GM03348 (cell line): ENCODE measurements at regions not wholly inside any gene's neighbourhood (a gene's known extent, or its start where the extent isn't known, plus 50 kb on each side); places are given as distances from the start of the nearest gene placed in this dataset.
"Not testable (repeated sequence)": the region's sequence is repeated elsewhere in the genome, so short reads cannot be mapped to it uniquely, and the experiment has no call there.

Source experiments
- DNase-seq: peaks from one replicate; pipeline ENCODE4 v3.0.0; 2012; ENCODE audit warnings: low spot score

DNA sequence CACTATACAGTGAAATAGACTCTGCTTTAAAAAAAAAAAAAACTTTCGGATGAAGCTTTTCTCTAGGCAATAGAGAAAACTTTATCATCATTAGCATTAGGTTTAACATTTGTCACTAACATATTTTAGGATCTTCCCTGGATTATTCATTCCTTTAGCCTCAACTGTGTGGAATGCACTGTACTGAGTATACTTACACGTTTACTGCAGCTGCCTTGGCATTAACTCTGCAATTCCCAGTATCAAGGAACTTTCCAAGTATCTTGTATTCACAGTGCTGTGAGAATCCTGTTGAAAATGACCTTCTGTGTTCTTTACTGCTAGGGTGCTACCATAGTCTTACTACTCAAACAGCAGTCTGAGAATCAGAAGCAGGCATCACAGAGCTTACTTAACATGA, 328.2 kb upstream of the COL3A1 start:
- DNase-seq, result peak; percentile 47

DNA sequence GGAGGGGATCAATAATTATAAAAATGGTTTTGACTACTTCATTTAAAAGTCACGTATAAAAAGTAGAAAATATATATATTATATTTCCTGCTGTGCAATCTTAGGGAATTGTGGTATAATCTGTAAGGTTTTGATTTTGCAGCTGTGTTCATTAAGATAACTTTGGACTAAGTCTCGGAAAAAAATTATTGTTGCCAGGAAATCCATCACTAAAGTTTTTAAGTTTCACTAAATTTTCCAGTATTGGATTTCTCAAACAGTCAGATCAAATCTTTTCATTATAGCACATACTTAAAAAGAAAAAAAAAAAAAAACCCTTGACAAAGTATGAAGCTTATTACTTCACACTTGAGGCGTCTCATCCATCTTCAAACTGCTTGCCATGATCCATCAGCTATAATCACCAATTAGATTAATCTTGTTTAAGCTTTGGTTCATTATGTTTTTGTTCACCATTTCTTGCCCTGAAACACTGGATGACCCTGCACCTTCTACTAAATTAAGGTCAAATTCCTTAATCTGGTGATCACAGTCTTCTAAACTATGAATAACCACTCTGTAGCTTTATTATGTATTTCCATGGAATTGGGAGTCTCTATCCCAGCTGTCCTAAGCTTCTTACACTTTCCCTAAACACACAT, 326.6 kb upstream of the COL3A1 start:
- DNase-seq, result no peak

DNA sequence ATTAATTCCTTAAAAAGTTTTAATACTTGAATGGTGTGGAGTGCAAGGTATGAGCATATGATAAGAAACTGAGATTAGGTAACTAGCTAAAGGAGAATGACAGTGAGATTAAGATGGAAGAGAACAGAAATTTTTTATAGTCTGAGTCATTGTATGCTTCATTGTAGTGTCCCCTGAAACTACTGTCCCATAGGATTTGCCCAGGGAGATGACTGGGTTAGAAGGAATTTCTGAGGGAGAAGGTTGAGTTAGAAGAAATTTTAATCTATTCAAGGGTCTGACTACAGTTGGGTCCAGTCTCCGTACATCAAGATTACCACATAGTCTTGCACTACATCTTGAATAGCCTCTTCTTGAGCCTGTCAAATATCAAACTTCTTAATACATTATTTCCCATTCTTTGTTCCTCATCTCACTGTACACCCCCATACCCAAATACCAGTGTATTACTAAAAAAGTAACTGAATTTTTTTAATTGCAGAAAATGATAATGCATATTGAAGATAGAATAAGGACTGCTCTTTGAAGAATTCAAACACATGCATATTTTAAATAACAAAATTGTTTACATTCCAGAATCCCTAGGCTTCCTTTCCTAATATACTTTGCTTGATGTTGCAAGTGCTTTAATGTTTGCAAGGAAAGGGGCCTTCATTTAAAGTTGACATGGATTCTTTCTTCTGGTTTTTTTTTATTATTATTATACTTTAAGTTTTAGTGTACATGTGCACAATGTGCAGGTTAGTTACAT, 314.3 kb upstream of the COL3A1 start:
- peak; percentile 49 for DNase-seq

DNA sequence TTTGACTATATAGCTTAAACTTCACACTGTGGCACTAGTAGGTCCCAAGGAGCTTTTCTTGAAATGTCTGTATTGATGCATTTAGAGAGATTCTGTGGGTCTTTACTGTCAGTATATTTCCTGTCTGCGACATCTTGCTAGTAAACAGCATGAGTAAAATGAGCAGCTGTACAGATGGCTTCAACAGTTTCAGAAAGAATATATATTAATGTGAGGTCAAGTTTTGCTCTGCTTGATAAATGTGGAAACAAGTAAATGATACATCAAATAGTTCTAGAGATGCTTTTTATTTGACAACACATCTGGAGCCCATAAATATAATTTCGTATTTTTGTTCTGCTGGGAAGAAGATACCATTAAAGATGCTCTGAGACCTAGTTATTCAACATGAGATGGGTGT, 310.9 kb upstream of the COL3A1 start:
- no peak for DNase-seq

DNA sequence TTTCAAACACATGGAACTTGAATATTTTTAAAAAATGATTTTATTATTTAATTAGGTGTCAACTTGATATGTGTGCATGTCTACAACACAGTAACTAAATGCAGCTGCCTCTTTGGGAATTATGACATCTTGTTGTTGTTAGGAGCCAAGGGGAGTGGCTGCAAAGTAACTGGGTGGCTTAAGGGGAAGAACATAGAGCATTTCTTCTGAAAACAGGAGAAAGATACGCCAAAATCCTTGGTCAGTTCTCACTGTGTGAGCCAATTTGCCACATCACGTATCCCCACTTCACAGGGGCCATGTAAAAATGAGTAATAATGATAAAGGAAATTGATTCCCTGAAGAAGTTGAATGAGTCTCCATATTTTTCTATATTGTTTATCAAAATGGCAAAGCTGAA, 309.8 kb upstream of the COL3A1 start:
- peak; percentile 11 for DNase-seq

DNA sequence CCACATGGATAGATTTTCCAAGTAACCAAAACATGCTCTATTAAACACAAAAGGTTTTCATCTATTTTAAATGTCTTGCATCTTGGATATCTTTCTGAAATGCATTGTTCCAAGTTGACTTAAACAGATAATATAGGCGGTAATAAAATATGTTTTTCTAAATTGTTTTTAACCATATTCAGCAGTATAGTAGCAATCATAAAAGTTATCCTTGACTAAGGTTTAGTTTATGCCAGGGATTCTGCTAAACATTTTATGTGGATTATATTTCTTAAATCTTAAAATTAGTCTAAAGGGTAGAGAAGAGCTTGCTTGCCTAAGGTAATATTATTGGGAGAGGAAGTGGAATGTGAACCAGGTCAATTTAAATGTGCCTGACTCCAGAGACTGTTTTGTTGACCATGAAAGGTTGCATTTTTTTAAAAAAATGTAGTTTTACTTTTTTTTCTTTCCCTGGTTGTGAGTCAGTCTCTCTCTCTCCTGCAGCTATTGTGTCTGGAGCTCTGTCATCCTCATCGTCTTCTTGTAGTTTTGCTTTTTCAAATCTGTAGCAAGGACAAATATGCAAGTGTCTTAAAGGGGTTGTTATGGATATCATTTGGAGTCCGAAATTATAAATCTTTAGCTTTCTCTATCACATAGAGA, 309.1 kb upstream of the COL3A1 start:
- peak; percentile 32 for DNase-seq

DNA sequence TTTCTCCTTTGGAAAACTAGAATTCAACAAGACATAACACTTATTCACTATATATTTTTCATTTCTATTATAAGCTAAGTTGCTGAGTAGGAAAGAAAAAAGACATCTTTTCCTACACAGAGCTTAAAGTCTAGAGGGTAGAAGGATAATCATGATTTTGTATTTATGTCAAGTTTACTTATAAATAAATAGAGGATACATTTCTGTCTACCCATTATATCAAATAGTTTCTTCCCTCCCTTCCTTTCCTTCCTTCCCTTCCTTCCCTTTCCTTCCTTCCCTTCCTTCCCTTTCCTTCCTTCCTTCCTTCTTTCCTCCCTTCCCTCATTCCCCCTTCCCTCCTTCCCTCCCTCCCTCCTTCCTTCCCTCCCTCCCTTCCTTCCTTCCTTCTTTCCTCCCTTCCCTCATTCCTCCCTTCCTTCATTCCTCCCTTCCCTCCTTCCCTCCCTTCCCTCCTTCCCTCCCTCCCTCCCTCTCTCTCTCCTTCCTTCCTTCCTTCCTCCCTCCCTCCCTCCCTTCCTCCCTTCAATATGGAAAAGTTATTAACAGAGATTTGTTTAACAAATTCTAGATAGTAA, 308.4 kb upstream of the COL3A1 start:
- DNase-seq, result no peak

DNA sequence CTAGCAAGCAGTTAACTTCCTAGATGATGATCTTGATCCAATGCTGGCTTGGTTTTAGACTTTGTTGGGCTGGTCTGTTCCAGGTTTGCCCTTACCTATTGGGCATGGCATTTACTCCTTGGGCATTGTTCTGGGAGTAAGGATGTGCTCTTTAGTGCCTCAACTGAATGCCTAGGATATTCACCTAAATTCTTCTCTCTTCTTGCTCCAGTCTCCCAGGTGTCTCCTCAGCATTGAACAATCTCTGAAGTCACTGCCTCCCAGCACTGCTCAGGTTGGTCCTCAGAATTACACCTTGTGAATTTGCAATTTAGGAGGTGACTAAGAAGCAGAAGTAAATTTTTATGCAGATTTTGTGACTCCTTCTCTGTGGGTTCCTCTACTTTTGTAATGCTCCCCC, 307.7 kb upstream of the COL3A1 start:
- DNase-seq, result no peak

DNA sequence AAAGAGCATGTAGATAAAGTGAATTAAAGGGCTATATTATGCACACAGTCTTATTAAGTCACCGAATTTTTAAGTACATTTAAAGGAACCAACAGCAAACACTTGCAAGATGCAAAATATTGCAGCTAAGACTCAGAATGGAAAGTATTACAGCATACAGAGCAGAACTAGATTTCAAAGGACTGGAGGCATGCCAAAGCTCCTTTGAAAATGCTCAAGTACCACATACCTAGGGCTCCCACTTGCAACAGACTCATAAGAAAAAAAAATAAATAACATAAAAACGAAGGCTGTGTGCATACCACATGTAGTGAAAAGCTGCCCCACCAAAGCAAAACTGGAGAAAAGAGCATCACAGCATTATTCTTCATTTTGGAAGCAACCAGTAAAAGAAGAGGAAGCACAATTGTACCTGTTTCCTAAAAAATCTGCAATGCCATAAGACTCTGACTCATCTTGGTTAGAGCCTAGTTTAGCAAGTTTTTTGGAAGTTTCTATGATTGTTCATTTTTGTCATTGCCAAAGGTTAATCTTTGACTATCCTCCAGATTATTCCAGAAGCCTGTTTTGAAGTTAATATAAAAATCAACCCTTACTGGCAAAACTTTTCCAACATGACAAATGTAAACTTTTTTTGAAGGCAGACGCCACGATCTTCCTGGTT, 306.0 kb upstream of the COL3A1 start:
- peak; percentile 24 for DNase-seq

DNA sequence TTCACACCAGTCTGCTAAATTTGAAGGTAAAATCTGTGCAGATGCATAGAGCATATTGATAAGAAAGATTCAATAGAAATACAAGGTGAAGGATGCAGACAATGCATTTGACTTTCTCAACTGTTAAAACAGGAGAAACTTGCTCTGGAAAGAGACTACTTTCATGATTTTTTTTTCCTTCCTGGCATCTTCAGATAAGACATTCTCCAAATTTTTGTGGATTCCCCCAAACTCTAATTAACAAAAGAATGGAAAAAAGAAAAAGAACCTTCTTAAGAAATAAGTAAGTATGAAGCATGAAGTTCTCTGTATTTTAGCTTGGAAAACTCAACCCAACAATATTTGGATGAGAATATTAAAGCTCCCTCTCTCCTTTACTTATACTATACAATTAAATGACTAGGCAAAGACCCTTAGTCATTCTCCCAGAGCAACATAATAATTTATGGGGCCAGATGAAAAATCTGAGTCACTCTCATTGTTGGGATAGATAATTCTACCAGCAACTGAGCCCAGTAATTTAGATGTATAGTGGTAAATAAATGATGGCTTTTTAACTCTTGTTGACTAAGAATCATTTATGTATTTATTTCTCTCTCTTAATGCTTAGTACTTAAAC, 298.7 kb upstream of the COL3A1 start:
- DNase-seq, result no peak

DNA sequence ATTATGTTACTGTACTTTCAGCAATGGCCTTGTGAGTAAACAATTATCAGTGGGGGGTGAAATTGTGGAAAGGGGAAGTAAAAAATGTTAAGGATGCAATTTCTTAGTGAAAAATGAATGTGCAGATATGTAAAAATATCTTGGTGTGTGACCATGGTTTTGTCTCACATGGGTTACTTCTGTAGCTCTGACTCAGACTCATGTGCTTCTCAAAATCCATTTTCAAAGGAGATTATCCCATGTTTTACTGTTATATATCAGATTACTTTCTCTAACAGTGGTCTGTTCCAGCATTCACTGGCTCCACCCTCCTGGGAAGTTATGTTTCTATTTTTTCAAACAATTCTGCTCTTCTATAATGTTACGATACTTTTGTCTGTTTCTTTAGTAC, 298.2 kb upstream of the COL3A1 start:
- DNase-seq, result no peak

DNA sequence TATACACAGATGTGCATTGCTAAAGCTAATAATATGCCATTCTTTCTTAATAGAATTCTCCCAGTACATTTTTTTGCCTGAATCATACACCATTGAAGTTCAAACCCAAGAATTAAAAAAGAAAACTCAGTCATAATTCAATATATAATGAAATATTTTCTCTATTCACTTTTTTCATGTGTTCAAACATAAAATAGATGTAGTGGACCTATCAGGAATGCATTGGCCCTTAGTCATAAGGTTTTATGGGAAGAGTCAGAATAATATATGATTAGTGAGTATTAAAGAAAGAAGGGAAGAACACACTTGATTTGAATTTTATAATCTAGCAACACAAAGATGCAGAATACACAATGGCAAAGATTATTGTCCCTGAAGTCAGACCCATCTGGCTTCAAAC, 297.0 kb upstream of the COL3A1 start:
- no peak for DNase-seq

DNA sequence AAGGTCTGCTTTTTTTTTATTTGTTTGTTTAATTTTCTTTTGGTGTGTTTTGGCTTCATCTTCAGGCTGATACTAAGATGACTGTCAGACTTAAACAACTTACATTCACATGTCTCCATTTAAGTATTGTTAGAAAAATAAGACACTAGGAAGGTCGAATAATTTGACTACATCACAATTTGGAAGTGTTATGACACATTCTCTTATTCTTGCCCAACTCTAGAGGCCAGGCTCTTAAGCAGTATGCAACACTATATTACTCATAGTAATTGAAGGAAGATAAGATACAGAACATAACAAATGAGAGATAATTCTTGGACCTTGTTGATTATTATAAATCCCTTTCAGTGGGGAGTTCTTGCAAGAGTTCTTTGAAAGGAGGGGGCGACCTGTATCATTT, 295.3 kb upstream of the COL3A1 start:
- DNase-seq, result peak; percentile 44

DNA sequence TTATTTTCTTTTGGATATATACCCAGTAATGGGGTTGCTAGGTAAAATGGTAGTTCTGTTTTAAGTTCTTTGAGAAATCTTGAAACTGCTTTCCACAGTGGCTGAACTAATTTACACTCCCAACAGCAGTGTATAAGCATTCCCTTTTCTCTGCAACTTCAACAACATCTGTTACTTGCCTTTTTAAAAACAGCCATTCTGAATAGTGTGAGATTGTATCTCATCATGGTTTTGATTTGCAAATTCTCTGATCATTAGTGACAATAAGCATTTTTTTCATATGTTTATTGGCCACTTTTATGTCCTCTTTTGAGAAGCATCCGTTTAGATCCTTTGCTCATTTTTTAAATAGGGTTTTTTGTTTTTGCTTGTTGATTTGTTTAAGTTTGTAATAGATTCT, 291.3 kb upstream of the COL3A1 start:
- no peak for DNase-seq

DNA sequence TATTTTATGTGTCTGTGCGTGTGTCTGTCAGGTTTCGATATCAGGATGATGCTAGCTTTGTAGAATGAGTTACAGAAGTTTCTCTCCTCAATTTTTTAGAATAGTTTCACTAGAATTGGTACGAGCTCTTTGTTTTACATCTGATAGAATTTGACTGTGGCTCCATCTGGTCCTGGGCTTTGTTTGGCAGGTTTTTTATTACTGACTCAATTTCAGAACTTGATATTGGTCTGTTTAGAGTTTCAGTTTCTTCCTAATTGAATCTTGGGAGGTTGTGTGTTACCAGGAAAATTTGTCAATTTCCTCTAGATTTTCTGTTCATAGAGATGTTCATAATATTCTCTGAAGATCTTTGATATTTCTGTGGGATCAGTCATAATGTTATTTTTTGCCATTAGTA, 289.4 kb upstream of the COL3A1 start:
- no peak for DNase-seq

DNA sequence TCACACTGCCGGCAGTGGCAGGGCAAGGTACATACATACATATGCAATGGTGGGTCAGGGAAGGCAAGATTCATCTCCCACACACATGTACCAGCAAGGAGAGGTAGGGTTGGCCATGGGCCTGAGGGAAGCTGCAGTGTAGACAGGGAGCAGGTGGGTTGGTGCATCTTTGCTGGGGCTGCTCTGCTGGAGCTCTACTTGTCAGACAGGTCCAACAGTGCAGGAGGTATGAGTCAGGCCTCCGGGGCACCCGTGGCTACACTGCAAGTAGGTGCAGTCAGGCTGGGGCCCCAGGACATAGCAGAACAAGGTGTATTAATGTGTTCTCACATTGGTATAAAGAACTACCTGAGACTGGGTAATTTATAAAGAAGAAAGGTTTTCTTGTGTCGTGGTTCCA, 281.1 kb upstream of the COL3A1 start:
- no peak for DNase-seq

DNA sequence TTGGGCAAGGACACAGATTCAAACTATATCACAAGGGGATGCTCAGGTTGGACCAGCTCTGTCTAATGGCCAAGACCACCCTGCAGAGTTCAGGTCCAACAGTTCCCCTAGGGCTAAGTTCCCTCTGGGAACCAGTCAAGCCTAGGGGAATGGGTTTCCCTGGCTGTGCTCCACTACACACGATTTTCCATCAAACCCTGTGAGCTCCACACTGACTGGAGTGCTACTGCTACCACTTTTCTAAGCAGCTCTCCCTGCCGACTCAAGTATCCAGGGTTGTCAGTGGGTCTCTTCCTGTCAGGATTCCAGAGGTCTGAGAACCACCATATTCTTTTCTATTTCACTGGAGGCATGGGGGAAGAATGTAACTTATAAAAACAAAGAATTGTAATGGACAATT, 280.4 kb upstream of the COL3A1 start:
- no peak for DNase-seq

DNA sequence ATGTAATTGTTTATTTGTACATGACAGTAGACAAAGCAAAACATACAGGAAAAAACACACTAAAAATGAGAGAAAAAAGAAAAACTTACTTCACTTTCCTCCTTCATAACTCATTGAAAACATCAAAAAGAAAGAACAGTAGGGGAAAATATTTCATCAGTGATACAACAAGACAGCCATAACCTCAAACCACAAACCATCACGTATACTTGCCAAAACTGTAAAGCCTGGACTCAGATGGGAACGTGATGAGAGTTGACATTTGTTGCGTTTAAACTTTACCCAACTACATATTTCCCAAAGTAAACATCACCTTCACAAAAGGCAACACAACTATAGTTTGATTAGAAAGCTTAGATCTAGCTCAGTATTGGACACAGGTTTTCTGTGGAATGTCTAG, 278.2 kb upstream of the COL3A1 start:
- DNase-seq, result peak; percentile 50

DNA sequence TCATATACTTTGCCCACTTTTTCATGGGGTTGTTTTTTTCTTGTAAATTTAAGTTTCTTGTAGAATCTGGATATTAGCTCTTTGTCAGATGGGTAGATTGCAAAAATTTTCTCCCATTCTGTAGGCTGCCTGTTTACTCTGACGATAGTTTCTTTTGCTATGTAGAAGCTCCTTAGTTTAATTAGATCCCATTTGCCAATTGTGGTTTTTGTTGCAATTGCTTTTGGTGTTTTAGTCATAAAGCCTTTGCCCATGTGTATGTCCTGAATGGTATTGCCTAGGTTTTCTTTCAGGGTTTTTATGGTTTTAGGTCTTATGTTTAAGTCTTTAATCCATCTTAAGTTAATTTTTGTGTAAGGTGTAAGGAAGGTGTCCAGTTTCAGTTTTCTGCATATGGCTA, 276.0 kb upstream of the COL3A1 start:
- not testable (repeated sequence) for DNase-seq

DNA sequence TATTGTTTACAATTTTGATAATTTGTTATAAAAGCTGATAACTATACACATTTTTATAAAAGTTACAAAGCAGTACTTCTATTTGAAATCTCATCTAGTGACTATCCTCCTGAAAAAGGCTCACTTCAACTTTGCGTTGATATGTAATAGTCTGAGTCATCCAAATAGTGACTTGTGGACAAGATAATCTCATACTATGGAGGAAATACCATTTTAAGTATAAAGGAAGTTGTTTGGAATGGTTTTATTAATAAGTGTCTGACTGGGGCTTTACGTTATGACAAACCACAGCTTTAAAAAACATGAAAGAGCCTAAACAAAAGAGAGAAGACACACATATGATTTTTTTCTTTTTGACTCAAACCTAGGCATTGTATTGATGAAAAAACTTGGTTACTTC, 272.3 kb upstream of the COL3A1 start:
- no peak for DNase-seq

DNA sequence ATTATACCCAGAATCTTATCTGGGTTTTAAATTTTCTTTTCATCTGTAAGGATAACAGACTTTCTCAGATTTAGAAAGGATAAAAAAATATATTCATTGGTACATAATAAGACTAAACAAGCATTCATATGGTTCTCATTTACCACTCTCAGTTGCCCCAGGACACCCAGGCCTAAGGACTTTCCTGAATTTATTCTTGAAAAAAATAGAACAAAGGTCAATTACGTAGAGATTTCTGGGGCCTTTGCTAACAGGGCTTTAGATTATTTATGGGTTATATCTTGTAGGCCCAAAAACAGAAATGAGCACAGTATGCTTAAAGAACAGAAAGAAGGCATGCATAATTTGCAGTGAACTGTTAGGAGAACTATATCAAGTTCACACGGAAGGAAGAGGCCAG, 269.0 kb upstream of the COL3A1 start:
- DNase-seq, result no peak

DNA sequence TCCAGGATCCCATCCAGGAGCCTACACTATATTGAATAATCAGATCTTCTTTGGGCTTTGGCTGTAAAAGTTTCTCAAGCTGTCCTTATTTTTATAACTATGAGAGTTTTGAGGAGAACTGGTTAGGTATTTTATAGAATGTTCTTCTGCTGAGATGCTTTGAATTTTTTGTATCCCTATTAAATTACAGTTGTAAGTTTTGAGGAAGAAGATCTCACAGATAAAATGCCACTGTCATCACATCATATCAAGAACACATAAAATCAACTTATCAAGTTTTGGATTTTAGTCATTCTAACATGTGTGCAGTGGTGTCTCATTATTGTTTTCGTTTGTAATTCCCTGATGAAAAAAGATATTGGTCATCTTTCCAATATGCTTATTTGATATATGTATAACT, 260.2 kb upstream of the COL3A1 start:
- DNase-seq, result no peak
